ENCODE measurements at regions not wholly inside any gene's neighbourhood (a gene's known extent, or its start where the extent isn't known, plus 50 kb on each side); places are given as distances from the start of the nearest gene placed in this dataset.

DNA sequence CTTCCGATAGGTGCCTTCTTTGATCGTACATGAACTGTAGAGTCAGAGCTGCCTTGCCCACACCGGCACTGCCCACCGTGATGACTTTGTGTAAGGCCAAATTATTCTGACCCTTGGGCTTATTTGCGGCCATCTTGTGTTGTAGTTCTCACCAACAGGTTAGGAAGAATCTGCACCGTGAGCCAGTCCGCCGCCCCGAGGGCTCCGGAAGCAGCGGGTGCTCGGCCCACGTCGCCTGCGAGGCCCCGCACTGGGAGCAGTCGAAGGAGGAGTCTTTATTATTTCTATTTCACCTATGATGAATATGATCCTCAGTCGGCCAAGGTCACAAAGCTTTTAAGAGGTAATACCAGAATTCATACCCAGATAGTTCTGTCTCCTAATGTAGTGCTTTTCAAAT is 70.6 kb upstream of the SYT1 start:
- CTCF ChIA-PET = no interaction called here
- no peak overlapping the region for H3K4me3 ChIP-seq (ENCODE audit: low read length)
- H3K4me3 Mint-ChIP-seq = no peak overlapping the region
- DNase-seq = no peak
- no peak overlapping the region for H3K27ac Mint-ChIP-seq
- no peaks in the 10 kb centered on the region for H3K36me3 ChIP-seq (ENCODE audit: insufficient read depth, low read length)
- TF ChIP-seq, protein P1, sequence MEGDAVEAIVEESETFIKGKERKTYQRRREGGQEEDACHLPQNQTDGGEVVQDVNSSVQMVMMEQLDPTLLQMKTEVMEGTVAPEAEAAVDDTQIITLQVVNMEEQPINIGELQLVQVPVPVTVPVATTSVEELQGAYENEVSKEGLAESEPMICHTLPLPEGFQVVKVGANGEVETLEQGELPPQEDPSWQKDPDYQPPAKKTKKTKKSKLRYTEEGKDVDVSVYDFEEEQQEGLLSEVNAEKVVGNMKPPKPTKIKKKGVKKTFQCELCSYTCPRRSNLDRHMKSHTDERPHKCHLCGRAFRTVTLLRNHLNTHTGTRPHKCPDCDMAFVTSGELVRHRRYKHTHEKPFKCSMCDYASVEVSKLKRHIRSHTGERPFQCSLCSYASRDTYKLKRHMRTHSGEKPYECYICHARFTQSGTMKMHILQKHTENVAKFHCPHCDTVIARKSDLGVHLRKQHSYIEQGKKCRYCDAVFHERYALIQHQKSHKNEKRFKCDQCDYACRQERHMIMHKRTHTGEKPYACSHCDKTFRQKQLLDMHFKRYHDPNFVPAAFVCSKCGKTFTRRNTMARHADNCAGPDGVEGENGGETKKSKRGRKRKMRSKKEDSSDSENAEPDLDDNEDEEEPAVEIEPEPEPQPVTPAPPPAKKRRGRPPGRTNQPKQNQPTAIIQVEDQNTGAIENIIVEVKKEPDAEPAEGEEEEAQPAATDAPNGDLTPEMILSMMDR (IDR thresholded peaks at IDR 0.05) = no peak
- no peaks in the 10 kb centered on the region for H3K4me1 Mint-ChIP-seq (ENCODE audit: low read depth)
- no peak for ATAC-seq (ENCODE audit: poor library complexity)
- intact Hi-C loops (cut with DNase I, micrococcal nuclease) = no loop called here
- H3K36me3 Mint-ChIP-seq (ENCODE audit: low read depth) = no peaks in the 10 kb centered on the region
- H3K27ac ChIP-seq (ENCODE audit: low read depth in 1 of 2, low read length in 2 of 2) = no peak overlapping the region
- no peaks in the 10 kb centered on the region for H3K27me3 ChIP-seq (ENCODE audit: control insufficient read depth in 1 of 2, insufficient read depth in 2 of 2, low read length in 2 of 2)
- H3K4me1 ChIP-seq (ENCODE audit: insufficient read depth, low read length) = no peaks in the 10 kb centered on the region
- POLR2A ChIA-PET = no interaction called here
- H3K9me3 Mint-ChIP-seq = peaks cover 3% of the 10 kb centered on the region
- H3K27me3 Mint-ChIP-seq = no peaks in the 10 kb centered on the region
- peaks cover 0 to 8% of the 10 kb centered on the region in 2 experiments for H3K9me3 ChIP-seq (ENCODE audit: control insufficient read depth in 1 of 2, insufficient read depth in 1 of 2, low read length in 2 of 2)

DNA sequence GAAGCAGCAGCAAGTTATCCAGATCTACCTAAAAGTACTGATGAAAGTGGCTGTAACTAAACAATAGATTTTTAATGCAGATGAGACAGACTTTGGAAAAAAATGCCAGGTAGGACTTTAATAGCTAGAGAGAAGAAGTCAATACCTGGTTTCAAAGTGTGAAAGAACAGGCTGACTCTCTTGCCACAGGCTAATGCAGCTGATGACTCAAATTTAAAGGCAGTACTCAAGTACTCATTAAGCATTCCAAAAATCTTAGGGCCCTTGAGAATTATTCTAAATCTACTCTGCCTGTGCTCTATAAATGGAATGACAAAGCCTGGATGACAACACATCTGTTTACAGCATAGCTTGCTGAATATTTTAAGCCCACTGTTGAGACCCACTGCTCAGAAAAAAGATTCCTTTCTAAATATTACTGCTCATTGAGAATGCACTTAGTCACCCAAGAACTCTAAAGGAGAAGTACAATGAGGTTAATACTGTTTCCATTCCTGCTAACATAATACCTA is 68.6 kb upstream of the SYT1 start:
- ATAC-seq (ENCODE audit: poor library complexity) (no peak), DNase-seq (no peak)
- Mint-ChIP-seq H3K4me1 (ENCODE audit: low read depth) (no peaks in the 10 kb centered on the region), H3K9me3 (no peaks in the 10 kb centered on the region), H3K4me3 (no peak overlapping the region), H3K27me3 (no peaks in the 10 kb centered on the region), H3K36me3 (ENCODE audit: low read depth) (no peaks in the 10 kb centered on the region), H3K27ac (no peak overlapping the region)
- intact Hi-C loops (cut with DNase I, micrococcal nuclease) = no loop called here
- POLR2A ChIA-PET = no interaction called here
- Histone ChIP-seq H3K9me3 (ENCODE audit: control insufficient read depth in 1 of 2, insufficient read depth in 1 of 2, low read length in 2 of 2) (peaks cover 0 to 8% of the 10 kb centered on the region in 2 experiments), H3K4me1 (ENCODE audit: insufficient read depth, low read length) (no peaks in the 10 kb centered on the region), H3K4me3 (ENCODE audit: low read length) (no peak overlapping the region), H3K27ac (ENCODE audit: low read depth in 1 of 2, low read length in 2 of 2) (no peak overlapping the region), H3K36me3 (ENCODE audit: insufficient read depth, low read length) (no peaks in the 10 kb centered on the region), H3K27me3 (ENCODE audit: control insufficient read depth in 1 of 2, insufficient read depth in 2 of 2, low read length in 2 of 2) (no peaks in the 10 kb centered on the region)
- CTCF ChIA-PET = no interaction called here
- TF ChIP-seq, protein P1 (IDR thresholded peaks at IDR 0.05) = no peak

DNA sequence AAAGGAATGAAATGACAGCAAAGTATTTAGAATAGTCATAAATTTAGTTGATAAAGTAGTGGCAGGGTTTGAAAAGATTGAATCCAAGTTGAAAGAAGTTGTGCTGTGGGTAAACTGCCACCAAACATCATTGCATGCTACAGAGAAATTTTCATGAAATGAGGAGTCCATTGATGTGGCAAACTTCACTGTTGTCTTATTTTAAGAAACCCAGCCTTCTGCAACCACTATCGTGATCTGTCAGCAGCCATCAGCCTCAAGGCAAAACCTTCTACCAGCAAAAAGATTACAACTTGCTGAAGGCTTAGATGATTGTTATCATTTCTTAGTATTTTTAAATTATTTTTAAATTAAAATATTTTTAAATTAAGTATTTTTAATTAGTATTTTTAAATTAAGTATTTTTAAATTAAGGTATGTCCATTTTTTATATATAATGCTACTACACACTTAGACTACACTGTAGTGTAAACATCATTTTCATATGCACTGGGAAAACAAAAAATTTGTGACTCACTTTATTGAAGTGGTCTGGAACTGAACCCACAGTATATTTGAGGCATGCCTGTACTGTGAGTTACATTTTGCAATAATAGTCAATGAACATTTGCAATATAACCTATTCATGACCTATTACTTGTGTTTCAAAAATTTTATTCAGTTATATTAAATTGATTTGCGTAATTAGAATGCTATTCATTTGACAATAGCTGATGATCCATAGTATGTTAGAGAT is 67.2 kb upstream of the SYT1 start:
- ATAC-seq (ENCODE audit: poor library complexity) (no peak), DNase-seq (no peak)
- no peaks in the 10 kb centered on the region for H3K36me3 Mint-ChIP-seq (ENCODE audit: low read depth)
- no peaks in the 10 kb centered on the region for H3K27me3 Mint-ChIP-seq
- TF ChIP-seq, protein P1 (IDR thresholded peaks at IDR 0.05) = no peak
- peaks cover 0 to 8% of the 10 kb centered on the region in 2 experiments for H3K9me3 ChIP-seq (ENCODE audit: control insufficient read depth in 1 of 2, insufficient read depth in 1 of 2, low read length in 2 of 2)
- no peak overlapping the region for H3K4me3 ChIP-seq (ENCODE audit: low read length)
- H3K27me3 ChIP-seq (ENCODE audit: control insufficient read depth in 1 of 2, insufficient read depth in 2 of 2, low read length in 2 of 2) = no peaks in the 10 kb centered on the region
- no peaks in the 10 kb centered on the region for H3K36me3 ChIP-seq (ENCODE audit: insufficient read depth, low read length)
- H3K4me3 Mint-ChIP-seq = no peak overlapping the region
- POLR2A ChIA-PET = no interaction called here
- no peak overlapping the region for H3K27ac ChIP-seq (ENCODE audit: low read depth in 1 of 2, low read length in 2 of 2)
- CTCF ChIA-PET = no interaction called here
- H3K4me1 ChIP-seq (ENCODE audit: insufficient read depth, low read length) = no peaks in the 10 kb centered on the region
- no peaks in the 10 kb centered on the region for H3K4me1 Mint-ChIP-seq (ENCODE audit: low read depth)
- no peak overlapping the region for H3K27ac Mint-ChIP-seq
- no peaks in the 10 kb centered on the region for H3K9me3 Mint-ChIP-seq
- intact Hi-C loops (cut with DNase I, micrococcal nuclease) = no loop called here
